ENCODE measurements at regions not wholly inside any gene's neighbourhood (a gene's known extent, or its start where the extent isn't known, plus 50 kb on each side); places are given as distances from the start of the nearest gene placed in this dataset.
"Not testable (repeated sequence)": the region's sequence is repeated elsewhere in the genome, so short reads cannot be mapped to it uniquely, and the experiment has no call there.

- DNase-seq = no peak
Measured at GRCh38 chr14:23862513-23862912, 91.1 kb upstream of the DHRS4 start.

- no peak for DNase-seq
Measured at GRCh38 chr14:23863836-23864235, 89.7 kb upstream of the DHRS4 start.

- peak; percentile 76 for DNase-seq
Measured at GRCh38 chr14:23864259-23864658, 89.3 kb upstream of the DHRS4 start.

- DNase-seq = peak; percentile 99
Measured at GRCh38 chr14:23864861-23865260, 88.7 kb upstream of the DHRS4 start.

GRCh38 chr14:23865502-23865901 is 88.1 kb upstream of the DHRS4 start:
- peak; percentile 98 for DNase-seq

GRCh38 chr14:23866269-23866668 is 87.3 kb upstream of the DHRS4 start:
- DNase-seq = no peak

GRCh38 chr14:23869078-23869719 is 84.4 kb upstream of the DHRS4 start:
- no peak for DNase-seq

- DNase-seq = no peak
Measured at GRCh38 chr14:23876160-23876750, 77.3 kb upstream of the DHRS4 start.

GRCh38 chr14:23877111-23877510 is 76.5 kb upstream of the DHRS4 start:
- DNase-seq = no peak

GRCh38 chr14:23877538-23878180 is 75.9 kb upstream of the DHRS4 start:
- DNase-seq = no peak

- DNase-seq = no peak
Measured at GRCh38 chr14:23881282-23881681, 72.3 kb upstream of the DHRS4 start.

GRCh38 chr14:23883684-23884540 is 69.7 kb upstream of the DHRS4 start:
- no peak for DNase-seq

GRCh38 chr14:23884541-23884904 is 69.0 kb upstream of the DHRS4 start:
- DNase-seq = no peak

GRCh38 chr14:23887536-23887935 is 66.0 kb upstream of the DHRS4 start:
- no peak for DNase-seq

GRCh38 chr14:23891717-23892116 is 61.9 kb upstream of the DHRS4 start:
- DNase-seq = not testable (repeated sequence)

- not testable (repeated sequence) for DNase-seq
Measured at GRCh38 chr14:23892289-23892688, 61.3 kb upstream of the DHRS4 start.

GRCh38 chr14:23894362-23895052 is 59.1 kb upstream of the DHRS4 start:
- no peak for DNase-seq

- no peak for DNase-seq
Measured at GRCh38 chr14:23895053-23895419, 58.5 kb upstream of the DHRS4 start.

- no peak for DNase-seq
Measured at GRCh38 chr14:23895480-23895879, 58.1 kb upstream of the DHRS4 start.

- peak; percentile 95 for DNase-seq
Measured at GRCh38 chr14:23896609-23897153, 56.9 kb upstream of the DHRS4 start.

GRCh38 chr14:23897291-23897690 is 56.3 kb upstream of the DHRS4 start:
- not testable (repeated sequence) for DNase-seq

GRCh38 chr14:23898359-23898758 is 55.2 kb upstream of the DHRS4 start:
- DNase-seq = not testable (repeated sequence)

GRCh38 chr14:23899788-23900187 is 53.8 kb upstream of the DHRS4 start:
- no peak for DNase-seq
